Uterus (tissue), 3 donors: ENCODE measurements at regions not wholly inside any gene's neighbourhood (a gene's known extent, or its start where the extent isn't known, plus 50 kb on each side); places are given as distances from the start of the nearest gene placed in this dataset.

Source experiments
- DNase-seq, 2 donors: peaks; one replicate each; pipeline ENCODE4 v3.0.0-alpha.2; 2019 to 2020
- H3K27ac ChIP-seq, 2 donors: fragments of 200-600 bp; sonication (generic); 1 replicate in 1 of 2; 2 replicates in 1 of 2; pipeline ENCODE4 v1.5.1; 2016 to 2018
- H3K27me3 ChIP-seq, 2 donors: fragments of 200-600 bp; sonication (generic); one replicate each; pipeline ENCODE4 v1.5.1; 2018 to 2019; ENCODE audit warnings: control low read depth in 1 of 2
- H3K36me3 ChIP-seq, 2 donors: fragments of 200-600 bp; sonication (generic); one replicate each; pipeline ENCODE4 v1.5.1; 2019; ENCODE audit warnings: control low read depth in 1 of 2
- H3K4me1 ChIP-seq, 2 donors: fragments of 200-600 bp; sonication (generic); one replicate each; pipeline ENCODE4 v1.5.1; 2018 to 2019; ENCODE audit warnings: control low read depth in 1 of 2
- H3K4me3 ChIP-seq, 2 donors: fragments of 200-600 bp; sonication (generic); 1 replicate in 1 of 2; 2 replicates in 1 of 2; pipeline ENCODE4 v1.5.1; 2018 to 2019; ENCODE audit warnings: mild to moderate bottlenecking in 1 of 2
- H3K9me3 ChIP-seq, 2 donors: fragments of 200-600 bp; sonication (generic); one replicate each; pipeline ENCODE4 v1.5.1; 2019; ENCODE audit warnings: control low read depth in 1 of 2
- CTCF ChIP-seq, 4 experiments: fragments of 200-600 bp in 2 of 4; fragments of 450-650 bp in 2 of 4; sonication (generic) in 2 of 4; IDR thresholded peaks; one replicate each; pipeline ENCODE4 v1.5.1; 2016 to 2019; ENCODE audit warnings: antibody characterized with exemption in 4 of 4, mild to moderate bottlenecking in 2 of 4, moderate library complexity in 1 of 4
- POLR2A ChIP-seq, 2 donors: fragments of 450-650 bp; IDR thresholded peaks; one replicate each; pipeline ENCODE4 v1.6.1; 2016; ENCODE audit warnings: antibody characterized with exemption in 2 of 2, mild to moderate bottlenecking in 1 of 2, moderate library complexity in 1 of 2
- intact Hi-C: fragments of 100-400 bp; cut with DNase I; formaldehyde crosslinking; loops from one replicate; pipeline ENCODE4 v1.15.1; 2023; ENCODE audit warnings: low total_unique reads
- donor health status: DM: yes; HTN: yes; CAD: no.

GRCh38 chr3:73716418-73716817 lies 91.7 kb upstream of the PDZRN3 start:
- Histone ChIP-seq H3K36me3 (no peaks in the 10 kb centered on the region), H3K4me3 (no peak overlapping the region), H3K27ac (no peak overlapping the region), H3K4me1 (peaks cover 0 to 15% of the 10 kb centered on the region in 2 donors), H3K27me3 (no peaks in the 10 kb centered on the region), H3K9me3 (no peaks in the 10 kb centered on the region)
- intact Hi-C loops: no loop called here
- no peak for TF ChIP-seq CTCF (IDR thresholded peaks at IDR 0.05)
- TF ChIP-seq POLR2A (IDR thresholded peaks at IDR 0.05): no peak
- DNase-seq: no peak

- Histone ChIP-seq H3K9me3 (no peaks in the 10 kb centered on the region), H3K4me3 (no peak overlapping the region), H3K27me3 (no peaks in the 10 kb centered on the region), H3K4me1 (no peaks in the 10 kb centered on the region), H3K27ac (no peak overlapping the region), H3K36me3 (no peaks in the 10 kb centered on the region)
- intact Hi-C loops: no loop called here
- TF ChIP-seq CTCF (IDR thresholded peaks at IDR 0.05): no peak
- TF ChIP-seq POLR2A (IDR thresholded peaks at IDR 0.05): no peak
- DNase-seq: no peak
These were observed 85.6 kb upstream of the PDZRN3 start for GRCh38 chr3:73710340-73710739.

- H3K36me3 ChIP-seq: no peaks in the 10 kb centered on the region
- H3K9me3 ChIP-seq: no peaks in the 10 kb centered on the region
- H3K4me1 ChIP-seq: no peaks in the 10 kb centered on the region
- intact Hi-C loops: no loop called here
- H3K4me3 ChIP-seq: no peak overlapping the region
- H3K27me3 ChIP-seq: no peaks in the 10 kb centered on the region
- no peak overlapping the region for H3K27ac ChIP-seq
- no peak for DNase-seq
- TF ChIP-seq POLR2A (IDR thresholded peaks at IDR 0.05): no peak
- TF ChIP-seq CTCF (IDR thresholded peaks at IDR 0.05): no peak
These were observed 85.0 kb upstream of the PDZRN3 start for GRCh38 chr3:73709712-73710111.

- no peak overlapping the region for H3K4me3 ChIP-seq
- H3K27ac ChIP-seq: no peak overlapping the region
- H3K9me3 ChIP-seq: no peaks in the 10 kb centered on the region
- intact Hi-C loops: no loop called here
- no peak for TF ChIP-seq POLR2A (IDR thresholded peaks at IDR 0.05)
- no peak for TF ChIP-seq CTCF (IDR thresholded peaks at IDR 0.05)
- DNase-seq: no peak
- H3K36me3 ChIP-seq: no peaks in the 10 kb centered on the region
- H3K4me1 ChIP-seq: no peaks in the 10 kb centered on the region
- H3K27me3 ChIP-seq: no peaks in the 10 kb centered on the region
These were observed 84.2 kb upstream of the PDZRN3 start for GRCh38 chr3:73708956-73709355.

- intact Hi-C loops: no loop called here
- H3K9me3 ChIP-seq: no peaks in the 10 kb centered on the region
- TF ChIP-seq POLR2A (IDR thresholded peaks at IDR 0.05): no peak
- no peak for TF ChIP-seq CTCF (IDR thresholded peaks at IDR 0.05)
- H3K27me3 ChIP-seq: no peaks in the 10 kb centered on the region
- DNase-seq: no peak
- no peaks in the 10 kb centered on the region for H3K4me1 ChIP-seq
- no peaks in the 10 kb centered on the region for H3K36me3 ChIP-seq
- no peak overlapping the region for H3K4me3 ChIP-seq
- no peak overlapping the region for H3K27ac ChIP-seq
These were observed 83.0 kb upstream of the PDZRN3 start for GRCh38 chr3:73707772-73708171.
